NCI-H82 treated with DMSO at 0.1 percent for 48 hours (cell line): ENCODE measurements at regions not wholly inside any gene's neighbourhood (a gene's known extent, or its start where the extent isn't known, plus 50 kb on each side); places are given as distances from the start of the nearest gene placed in this dataset.
"Not testable (repeated sequence)": the region's sequence is repeated elsewhere in the genome, so short reads cannot be mapped to it uniquely, and the experiment has no call there.

Experiments
- DNase-seq: peaks from one replicate; lab custom pipeline; 2025; ENCODE audit not compliant: unreplicated experiment; lab: John Stamatoyannopoulos, UW

GRCh38 chr6:116982401-116982800, 105.4 kb downstream of the RFX6 start:
- no peak for DNase-seq

- no peak for DNase-seq
Measured at GRCh38 chr6:116983375-116983774, 106.3 kb downstream of the RFX6 start.

GRCh38 chr6:116986819-116987218, 109.8 kb downstream of the RFX6 start:
- DNase-seq: no peak

DNA sequence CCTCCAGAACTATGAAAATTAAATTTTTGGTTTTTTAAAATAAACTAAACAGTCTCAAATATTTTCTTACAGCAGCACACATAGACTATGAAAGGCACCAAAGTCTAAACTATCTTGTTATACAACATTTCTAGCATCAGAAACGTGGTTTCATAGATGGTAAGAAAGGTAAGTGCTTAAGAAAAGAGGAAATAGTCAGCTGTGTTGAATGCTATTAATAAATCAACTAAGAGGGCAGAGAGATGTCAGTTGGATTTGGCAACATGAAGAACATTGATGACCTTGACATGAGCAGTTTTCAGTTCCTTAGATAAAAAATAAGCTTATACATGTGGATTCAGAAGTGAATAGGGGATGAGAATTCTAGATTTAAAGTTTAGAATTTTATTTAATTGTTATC, 113.6 kb downstream of the RFX6 start:
- no peak for DNase-seq

- no peak for DNase-seq
Measured at GRCh38 chr6:116992546-116992945, 115.5 kb downstream of the RFX6 start.

GRCh38 chr6:116994447-116994846, 117.4 kb downstream of the RFX6 start:
- no peak for DNase-seq

- no peak for DNase-seq
Measured at GRCh38 chr6:116996842-116997241, 119.8 kb downstream of the RFX6 start.

- DNase-seq: no peak
Measured at GRCh38 chr6:116997496-116997895, 120.5 kb downstream of the RFX6 start.

- DNase-seq: peak; percentile 40
Measured at GRCh38 chr6:117007659-117008058, 130.6 kb downstream of the RFX6 start.

GRCh38 chr6:117008618-117009017, 131.6 kb downstream of the RFX6 start:
- DNase-seq: no peak

- not testable (repeated sequence) for DNase-seq
Measured at GRCh38 chr6:117014641-117015473, 137.8 kb downstream of the RFX6 start.

DNA sequence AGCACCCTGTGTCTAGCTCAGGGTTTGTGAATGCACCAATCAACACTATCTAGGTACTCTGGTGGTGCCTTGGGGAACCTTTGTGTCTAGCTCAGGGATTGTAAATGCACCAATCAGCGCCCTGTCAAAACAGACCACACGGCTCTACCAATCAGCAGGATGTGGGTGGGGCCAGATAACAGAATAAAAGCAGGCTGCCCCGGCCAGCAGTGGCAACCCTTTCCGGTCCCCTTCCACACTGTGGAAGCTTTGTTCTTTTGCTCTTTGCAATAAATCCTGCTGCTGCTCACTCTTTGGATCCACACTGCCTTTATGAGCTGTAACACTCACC, 138.4 kb downstream of the RFX6 start:
- DNase-seq: not testable (repeated sequence)

- DNase-seq: no peak
Measured at GRCh38 chr6:117018771-117019170, 141.7 kb downstream of the RFX6 start.

GRCh38 chr6:117022774-117023173, 145.7 kb downstream of the RFX6 start:
- no peak for DNase-seq

DNA sequence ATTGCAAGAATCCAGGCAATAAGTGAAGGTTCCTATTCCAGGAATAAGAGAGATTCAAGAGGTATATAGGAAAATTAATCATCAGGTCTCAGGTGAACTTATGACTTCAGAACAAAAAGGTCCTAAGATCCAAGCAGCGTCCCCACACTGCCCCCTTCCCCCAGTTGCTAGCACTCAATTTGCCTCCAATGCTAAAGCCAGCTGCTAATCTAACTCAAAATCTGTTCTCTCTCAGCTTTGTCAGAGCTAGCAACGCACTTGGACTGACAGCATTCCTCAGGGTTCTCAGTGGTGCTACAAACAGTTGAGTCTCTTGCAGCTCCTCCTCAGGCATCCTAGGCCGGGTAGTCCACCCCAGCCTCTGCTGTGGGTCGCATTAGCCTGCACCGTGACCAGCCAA, 148.3 kb downstream of the RFX6 start:
- DNase-seq: no peak

DNA sequence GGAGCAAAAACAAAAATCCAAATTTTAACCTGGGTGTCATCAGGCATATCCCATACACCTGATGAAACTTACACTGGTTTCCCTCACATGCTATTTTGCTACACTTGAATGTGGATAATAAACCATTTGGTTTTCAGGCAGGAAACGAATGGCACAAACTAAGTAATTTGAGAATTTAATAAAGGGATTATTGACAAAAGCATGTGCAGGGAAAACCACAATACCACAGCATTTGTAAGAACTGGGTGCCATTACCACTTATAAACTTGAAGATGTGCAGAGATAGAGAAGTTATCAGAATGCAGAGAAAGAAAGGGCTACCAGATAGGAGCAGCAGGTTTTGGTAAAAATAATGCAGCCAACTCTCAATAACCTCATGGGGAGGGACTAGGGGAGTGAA, 151.2 kb downstream of the RFX6 start:
- no peak for DNase-seq

- DNase-seq: no peak
Measured at GRCh38 chr6:117034547-117034946, 157.5 kb downstream of the RFX6 start.

GRCh38 chr6:117034971-117035370, 157.9 kb downstream of the RFX6 start:
- DNase-seq: no peak

DNA sequence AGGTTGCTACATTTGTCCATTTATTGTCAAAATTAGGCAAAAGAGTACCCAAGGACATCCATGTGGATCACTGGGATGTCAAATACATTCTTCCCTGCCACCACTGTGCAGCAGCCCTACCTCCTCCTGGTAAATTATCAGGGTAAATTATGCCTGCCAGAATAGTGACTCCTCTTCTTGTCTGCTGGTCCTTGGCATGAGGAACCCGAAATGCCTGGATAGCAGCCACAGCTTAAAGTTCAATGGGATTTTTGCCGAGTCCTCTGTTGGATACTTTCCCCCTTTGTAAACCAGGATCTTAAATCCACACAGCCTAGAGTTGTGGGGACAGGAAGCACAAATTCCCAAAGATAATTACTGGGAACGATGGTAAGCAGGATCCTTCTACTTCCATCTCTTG, 173.3 kb downstream of the RFX6 start:
- no peak for DNase-seq

DNA sequence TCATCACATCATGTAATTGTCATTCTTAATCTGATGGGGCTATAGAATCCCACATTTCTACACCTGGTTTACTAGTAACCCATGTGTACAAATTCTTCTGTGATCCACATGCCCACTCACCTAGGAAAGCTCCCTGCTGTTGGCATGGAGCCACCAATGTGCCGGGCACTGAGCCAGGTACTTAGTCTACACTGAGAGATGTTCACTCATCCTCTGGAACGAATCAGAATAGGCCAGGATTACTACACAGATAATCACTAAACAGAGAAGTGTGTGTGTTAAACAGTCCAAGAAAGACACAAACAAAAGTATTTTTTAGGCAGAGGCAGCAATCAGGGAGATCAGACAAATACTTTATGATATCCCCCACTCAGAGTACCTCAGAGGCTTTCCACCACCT, 193.2 kb upstream of the VGLL2 start:
- no peak for DNase-seq

GRCh38 chr6:117072781-117073180, 192.6 kb upstream of the VGLL2 start:
- DNase-seq: no peak

GRCh38 chr6:117074672-117075071, 190.7 kb upstream of the VGLL2 start:
- DNase-seq: no peak

DNA sequence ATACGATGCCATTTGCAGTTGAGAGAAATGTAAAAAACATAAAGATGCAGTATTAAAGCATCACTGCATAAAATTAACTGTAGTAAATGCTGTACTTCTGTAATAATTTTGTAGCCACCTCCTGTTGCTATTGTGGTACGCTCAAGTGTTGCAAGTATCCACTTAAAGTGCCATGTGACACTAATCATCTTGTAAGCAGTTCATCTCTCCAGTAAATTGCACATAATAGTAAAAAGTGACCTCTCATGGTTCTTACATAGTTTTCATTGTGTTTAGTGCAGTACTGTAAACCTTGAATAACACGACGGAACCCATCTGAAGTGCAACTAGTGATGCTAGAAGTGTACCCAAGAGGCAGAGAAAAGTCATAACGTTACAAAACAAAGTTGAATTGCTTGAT, 190.1 kb upstream of the VGLL2 start:
- DNase-seq: no peak
